ENCODE measurements at regions not wholly inside any gene's neighbourhood (a gene's known extent, or its start where the extent isn't known, plus 50 kb on each side); places are given as distances from the start of the nearest gene placed in this dataset.
"Not testable (repeated sequence)": the region's sequence is repeated elsewhere in the genome, so short reads cannot be mapped to it uniquely, and the experiment has no call there.

GRCh38 chr5:57937501-57938173 is 455.0 kb upstream of the ACTBL2 start:
- no peak for FAIRE-seq

GRCh38 chr5:57937025-57937424 is 454.4 kb upstream of the ACTBL2 start:
- no peak for FAIRE-seq

GRCh38 chr5:57932761-57933160 is 450.1 kb upstream of the ACTBL2 start:
- FAIRE-seq: no peak

GRCh38 chr5:57931807-57932206 is 449.2 kb upstream of the ACTBL2 start:
- FAIRE-seq: no peak

- no peak for FAIRE-seq
Observed at GRCh38 chr5:57931352-57931751, 448.7 kb upstream of the ACTBL2 start.

GRCh38 chr5:57929271-57929670 is 446.7 kb upstream of the ACTBL2 start:
- FAIRE-seq: no peak

- not testable (repeated sequence) for FAIRE-seq
Observed at GRCh38 chr5:57923094-57923493, 440.5 kb upstream of the ACTBL2 start.

GRCh38 chr5:57917004-57917403 is 434.4 kb upstream of the ACTBL2 start:
- FAIRE-seq: no peak

- FAIRE-seq: no peak
Observed at GRCh38 chr5:57915536-57915935, 432.9 kb upstream of the ACTBL2 start.

GRCh38 chr5:57911438-57911837 is 428.8 kb upstream of the ACTBL2 start:
- FAIRE-seq: no peak

GRCh38 chr5:57906671-57907070 is 424.1 kb upstream of the ACTBL2 start:
- no peak for FAIRE-seq

- no peak for FAIRE-seq
Observed at GRCh38 chr5:57903458-57903857, 420.8 kb upstream of the ACTBL2 start.

- FAIRE-seq: no peak
Observed at GRCh38 chr5:57902095-57902494, 419.5 kb upstream of the ACTBL2 start.

- FAIRE-seq: peak; percentile 24
Observed at GRCh38 chr5:57900381-57900944, 417.9 kb upstream of the ACTBL2 start.

GRCh38 chr5:57896576-57896975 is 414.0 kb upstream of the ACTBL2 start:
- no peak for FAIRE-seq

GRCh38 chr5:57895766-57896165 is 413.2 kb upstream of the ACTBL2 start:
- FAIRE-seq: no peak

- FAIRE-seq: no peak
Observed at GRCh38 chr5:57893926-57894325, 411.3 kb upstream of the ACTBL2 start.

- no peak for FAIRE-seq
Observed at GRCh38 chr5:57891443-57891842, 408.8 kb upstream of the ACTBL2 start.

- FAIRE-seq: no peak
Observed at GRCh38 chr5:57889558-57889957, 406.9 kb upstream of the ACTBL2 start.

GRCh38 chr5:57887851-57888621 is 405.4 kb upstream of the ACTBL2 start:
- FAIRE-seq: peak; percentile 97

- no peak for FAIRE-seq
Observed at GRCh38 chr5:57884346-57885102, 401.9 kb upstream of the ACTBL2 start.

GRCh38 chr5:57880216-57880615 is 397.6 kb upstream of the ACTBL2 start:
- FAIRE-seq: no peak

GRCh38 chr5:57878301-57878722 is 395.7 kb upstream of the ACTBL2 start:
- FAIRE-seq: no peak
